ENCODE measurements at regions not wholly inside any gene's neighbourhood (a gene's known extent, or its start where the extent isn't known, plus 50 kb on each side); places are given as distances from the start of the nearest gene placed in this dataset.

DNA sequence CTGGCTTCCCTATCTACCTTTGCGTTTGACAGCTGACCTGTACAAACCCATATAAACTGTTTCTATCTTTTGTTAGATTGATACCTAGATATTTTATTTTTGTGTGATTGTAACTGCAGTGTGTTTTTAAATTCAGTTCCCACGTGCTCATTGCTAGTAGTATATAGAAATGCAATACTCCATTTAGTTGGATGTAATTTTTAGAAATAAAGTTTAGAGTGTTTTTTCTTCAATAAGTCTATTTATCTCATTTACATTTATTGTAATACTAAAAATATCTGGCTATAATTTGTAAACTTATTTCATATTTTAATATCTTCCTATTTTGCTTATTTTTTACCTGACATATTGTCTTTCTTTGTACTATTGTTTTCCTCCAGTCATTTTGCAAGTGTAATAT, 329.7 kb upstream of the ADARB2 start:
- TF ChIP-seq CTCF (IDR thresholded peaks at IDR 0.05) = no peak
- no peak for TF ChIP-seq EZH2phosphoT487 (IDR thresholded peaks at IDR 0.05)
